K562 (cell line): ENCODE measurements at regions not wholly inside any gene's neighbourhood (a gene's known extent, or its start where the extent isn't known, plus 50 kb on each side); places are given as distances from the start of the nearest gene placed in this dataset.

ENCODE experiments used
- ATAC-seq: fragments of 200-7000 bp; cut with Tn5 transposase; 3 replicates; pipeline ENCODE4 v1.9.1; 2020; ENCODE audit warnings: moderate library complexity
- BruUV-seq: library from RNA; stranded (reverse); fragments of 400-500 nt; replicated peaks from 2 replicates; lab custom pipeline; 2021; lab: Mats Ljungman, UMichigan
- CTCF ChIA-PET: fragments of 300-600 bp; formaldehyde crosslinking; extraction: SDS; loops from one replicate; lab custom pipeline; 2021; ENCODE audit warnings: low intra/inter-chr PET ratio; lab: Yijun Ruan, JAX
- POLR2A ChIA-PET: fragments of 300-600, 350-650 bp; sonication (Branson Sonifier 250); formaldehyde crosslinking; extraction: SDS; loops from one replicate; lab custom pipeline; 2021; ENCODE audit warnings: antibody characterized with exemption, inconsistent platforms; lab: Yijun Ruan, JAX
- DNase-seq, 4 experiments: peaks; one replicate each; pipeline versions ENCODE4 v3.0.0 to v3.0.0-alpha.2; 2011 to 2018; ENCODE audit warnings: low spot score in 3 of 4, mixed read lengths in 3 of 4; ENCODE audit errors: extremely low read depth in 1 of 4
- FAIRE-seq: peaks from 2 replicates; lab custom pipeline; 2011; peaks lifted over from hg19 to GRCh38; lab: Jason Lieb, UNC
- H2AFZ ChIP-seq: 2 replicates; pipeline ENCODE4 v1.6.0; 2011; ENCODE audit warnings: low read depth, low read length, control low read depth, inconsistent platforms
- H3K27ac ChIP-seq: fragments of 200-600 bp; 3 replicates; pipeline ENCODE4 v1.8.0; 2011; ENCODE audit warnings: low read depth, mild to moderate bottlenecking, control low read depth, inconsistent platforms, low read length, moderate library complexity, mixed read lengths; ENCODE audit errors: extremely low read depth
- H3K27me3 ChIP-seq, 2 experiments: fragments of 300-600 bp in 1 of 2; 2 replicates in 1 of 2; 3 replicates in 1 of 2; pipeline versions ENCODE4 v1.6.0 to v1.8.0; 2011; ENCODE audit warnings: inconsistent platforms in 2 of 2, low read length in 2 of 2, mild to moderate bottlenecking in 1 of 2, mixed read lengths in 1 of 2, moderate library complexity in 1 of 2; ENCODE audit not compliant: control insufficient read depth in 2 of 2, insufficient read depth in 2 of 2
- H3K36me3 ChIP-seq: fragments of 300-600 bp; 3 replicates; pipeline ENCODE4 v1.8.0; 2011; ENCODE audit warnings: mild to moderate bottlenecking, low read length, inconsistent platforms; ENCODE audit not compliant: control insufficient read depth, insufficient read depth
- H3K4me1 ChIP-seq, 2 experiments: fragments of 200-600 bp in 1 of 2; replicated peaks in 1 of 2; 2 replicates in 1 of 2; 3 replicates in 1 of 2; pipeline versions ENCODE4 v1.5.1 to v1.8.0; 2011; ENCODE audit warnings: inconsistent platforms in 2 of 2, low read length in 2 of 2, mild to moderate bottlenecking in 1 of 2, mixed read lengths in 1 of 2, moderate library complexity in 1 of 2; ENCODE audit not compliant: control insufficient read depth in 2 of 2, insufficient read depth in 2 of 2
- H3K4me2 ChIP-seq: 2 replicates; pipeline ENCODE4 v1.6.1; 2011; ENCODE audit warnings: low read length, control low read depth, inconsistent platforms, mixed read lengths; ENCODE audit not compliant: insufficient read depth
- H3K4me3 ChIP-seq: fragments of 200-600 bp; sonication (generic), shearing (Covaris generic); 2 replicates; pipeline ENCODE4 v1.5.1; 2016; ENCODE audit warnings: control low read depth, inconsistent platforms
- H3K79me2 ChIP-seq: fragments of 200-600 bp; 3 replicates; pipeline ENCODE4 v1.8.0; 2011; ENCODE audit warnings: low read length, inconsistent platforms; ENCODE audit not compliant: control insufficient read depth, insufficient read depth
- H3K9ac ChIP-seq, 2 experiments: 2 replicates each; pipeline versions ENCODE4 v1.6.0 to v1.6.1; 2011; ENCODE audit warnings: low read depth in 2 of 2, low read length in 2 of 2, control low read depth in 1 of 2, inconsistent platforms in 1 of 2, mild to moderate bottlenecking in 1 of 2, mixed read lengths in 1 of 2; ENCODE audit not compliant: insufficient read depth in 1 of 2
- H3K9me1 ChIP-seq: one replicate; pipeline ENCODE4 v1.6.0; 2011; ENCODE audit warnings: inconsistent platforms, mild to moderate bottlenecking, low read length, moderate library complexity; ENCODE audit not compliant: control insufficient read depth, insufficient read depth
- H3K9me3 ChIP-seq: replicated peaks from 2 replicates; pipeline ENCODE4 v1.5.1; 2011; ENCODE audit warnings: low read depth, low read length, inconsistent platforms; ENCODE audit not compliant: control insufficient read depth, insufficient read depth
- H4K20me1 ChIP-seq: replicated peaks from 2 replicates; pipeline ENCODE4 v1.6.1; 2011; ENCODE audit warnings: low read length, inconsistent platforms, mixed read lengths; ENCODE audit not compliant: control insufficient read depth, insufficient read depth
- CHCHD3 ChIP-seq: fragments of 250-450 bp; sonication (Bioruptor Pico); IDR thresholded peaks from 2 replicates; pipeline ENCODE4 v2.1.2; 2022; ENCODE audit warnings: mild to moderate bottlenecking
- DMBX1 ChIP-seq: fragments of 250-450 bp; sonication (Bioruptor Pico); IDR thresholded peaks from 2 replicates; pipeline ENCODE4 v1.8.0; 2022; ENCODE audit warnings: inconsistent platforms, mild to moderate bottlenecking, moderate library complexity, borderline replicate concordance
- HMG20B ChIP-seq: fragments of 250-450 bp; sonication (Bioruptor Pico); IDR thresholded peaks from 2 replicates; pipeline ENCODE4 v1.5.0; 2021; ENCODE audit warnings: mild to moderate bottlenecking
- HNRNPLL ChIP-seq: fragments of 200-400 bp; formaldehyde crosslinking; IDR thresholded peaks from 2 replicates; pipeline ENCODE4 v1.6.1; 2017; ENCODE audit warnings: low read length, low read depth, mild to moderate bottlenecking; ENCODE audit not compliant: poor library complexity, severe bottlenecking
- HNRNPUL1 ChIP-seq: fragments of 200-400 bp; formaldehyde crosslinking; IDR thresholded peaks from 2 replicates; pipeline ENCODE4 v1.6.1; 2017; ENCODE audit warnings: low read length
- KDM1A ChIP-seq, 2 experiments: fragments of 450-650 bp; IDR thresholded peaks; 2 replicates each; pipeline ENCODE4 v1.6.1; 2016; ENCODE audit warnings: mild to moderate bottlenecking in 2 of 2
- MED1 ChIP-seq: sonication (generic); formaldehyde crosslinking; IDR thresholded peaks from 2 replicates; pipeline ENCODE4 v1.8.1; 2023; ENCODE audit warnings: missing genetic modification reagents, borderline replicate concordance
- NCOA2 ChIP-seq, 2 experiments: fragments of 450-650 bp; IDR thresholded peaks; 2 replicates each; pipeline ENCODE4 v1.6.1; 2018; ENCODE audit warnings: mild to moderate bottlenecking in 2 of 2, moderate library complexity in 1 of 2; ENCODE audit not compliant: partially characterized antibody in 2 of 2
- RBM34 ChIP-seq: fragments of 200-400 bp; formaldehyde crosslinking; IDR thresholded peaks from 2 replicates; pipeline ENCODE4 v1.6.1; 2018; ENCODE audit warnings: low read length, borderline replicate concordance; ENCODE audit not compliant: insufficient read depth
- SMAD2 ChIP-seq: fragments of 150-350 bp; IDR thresholded peaks from 2 replicates; pipeline ENCODE4 v1.6.1; 2014; ENCODE audit warnings: low read depth, mild to moderate bottlenecking, low read length
- ZNF274 ChIP-seq: IDR thresholded peaks from 2 replicates; pipeline ENCODE4 v1.6.1; 2011; ENCODE audit warnings: low read depth, mild to moderate bottlenecking, low read length, moderate library complexity, borderline replicate concordance
- ZNF347 ChIP-seq: fragments of 450-650 bp; formaldehyde crosslinking; IDR thresholded peaks from 2 replicates; pipeline ENCODE4 v1.4.0; 2020; ENCODE audit warnings: low read depth, mild to moderate bottlenecking, moderate library complexity
- WGBS: fragments of 100-300 bp; shearing (Covaris generic); methylation state at CpG from one replicate; pipeline ENCODE4 v1.1.6; 2016; ENCODE audit warnings: low coverage, mixed read lengths; ENCODE audit not compliant: insufficient coverage; ENCODE audit errors: missing lambda C conversion rate; 5-methylcytosine and 5-hydroxymethylcytosine counted together
- in situ Hi-C: fragments of 300-500 bp; cut with MboI; formaldehyde crosslinking; loops from 4 replicates; pipeline ENCODE4 v1.15.0; 2018; ENCODE audit warnings: inconsistent platforms, mixed read lengths
- intact Hi-C: fragments of 100-400 bp; cut with micrococcal nuclease; formaldehyde crosslinking; loops from 2 replicates; pipeline ENCODE4 v1.14.2; 2022
- TF ChIP-seq, protein P1 (sequence below): fragments of 250-450 bp; sonication (Bioruptor Pico); IDR thresholded peaks from 2 replicates; pipeline ENCODE4 v1.5.0; 2021; ENCODE audit warnings: mild to moderate bottlenecking, borderline replicate concordance

DNA sequence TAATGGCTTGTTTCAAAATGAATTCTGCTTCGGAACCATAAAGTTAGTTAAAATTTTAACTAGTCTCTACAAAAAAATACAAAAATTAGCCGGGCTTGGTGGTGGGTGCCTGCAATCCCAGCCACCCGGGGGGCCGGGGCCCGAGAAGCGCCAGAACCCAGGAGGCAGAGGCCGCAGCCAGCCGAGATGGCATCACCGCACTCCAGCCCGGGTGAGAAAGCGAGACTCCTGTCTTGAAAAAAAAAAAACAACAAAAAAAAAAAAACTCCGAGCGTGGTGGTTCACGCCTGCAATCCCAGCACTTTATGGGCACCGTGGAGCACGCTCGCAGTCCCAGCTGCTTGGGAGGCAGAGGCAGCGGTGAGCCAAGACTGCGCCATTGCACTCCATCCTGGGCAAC lies 781.4 kb downstream of the BRINP3 start:
- no peak overlapping the region for H3K4me3 ChIP-seq
- no peaks in the 10 kb centered on the region for H3K79me2 ChIP-seq
- no peak overlapping the region for H2AFZ ChIP-seq
- intact Hi-C loops (no loop called here), in situ Hi-C loops (no loop called here)
- H3K27ac ChIP-seq: no peak overlapping the region
- FAIRE-seq: no peak
- ChIA-PET CTCF (no interaction called here), POLR2A (no interaction called here)
- no peak for TF ChIP-seq SMAD2
- TF ChIP-seq HNRNPLL: no peak
- TF ChIP-seq CHCHD3: no peak
- no peak for TF ChIP-seq HMG20B (CRISPR knock-in tag)
- no peak for TF ChIP-seq RBM34
- no peak for TF ChIP-seq KDM1A (IDR thresholded peaks at IDR 0.05)
- TF ChIP-seq ZNF347: no peak
- TF ChIP-seq NCOA2 (IDR thresholded peaks at IDR 0.05; ENCODE audit: partially characterized antibody in 2 of 2): no peak
- no peak for TF ChIP-seq ZNF274
- no peak for TF ChIP-seq DMBX1
- TF ChIP-seq HNRNPUL1: no peak
- TF ChIP-seq, protein P1, sequence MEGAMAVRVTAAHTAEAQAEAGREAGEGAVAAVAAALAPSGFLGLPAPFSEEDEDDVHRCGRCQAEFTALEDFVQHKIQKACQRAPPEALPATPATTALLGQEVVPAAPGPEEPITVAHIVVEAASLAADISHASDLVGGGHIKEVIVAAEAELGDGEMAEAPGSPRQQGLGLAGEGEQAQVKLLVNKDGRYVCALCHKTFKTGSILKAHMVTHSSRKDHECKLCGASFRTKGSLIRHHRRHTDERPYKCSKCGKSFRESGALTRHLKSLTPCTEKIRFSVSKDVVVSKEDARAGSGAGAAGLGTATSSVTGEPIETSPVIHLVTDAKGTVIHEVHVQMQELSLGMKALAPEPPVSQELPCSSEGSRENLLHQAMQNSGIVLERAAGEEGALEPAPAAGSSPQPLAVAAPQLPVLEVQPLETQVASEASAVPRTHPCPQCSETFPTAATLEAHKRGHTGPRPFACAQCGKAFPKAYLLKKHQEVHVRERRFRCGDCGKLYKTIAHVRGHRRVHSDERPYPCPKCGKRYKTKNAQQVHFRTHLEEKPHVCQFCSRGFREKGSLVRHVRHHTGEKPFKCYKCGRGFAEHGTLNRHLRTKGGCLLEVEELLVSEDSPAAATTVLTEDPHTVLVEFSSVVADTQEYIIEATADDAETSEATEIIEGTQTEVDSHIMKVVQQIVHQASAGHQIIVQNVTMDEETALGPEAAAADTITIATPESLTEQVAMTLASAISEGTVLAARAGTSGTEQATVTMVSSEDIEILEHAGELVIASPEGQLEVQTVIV: no peak
- no peak for TF ChIP-seq MED1
- no peak for ATAC-seq
- H3K4me2 ChIP-seq: no peak overlapping the region
- H3K4me1 ChIP-seq: no peaks in the 10 kb centered on the region
- H3K36me3 ChIP-seq: no peaks in the 10 kb centered on the region
- H4K20me1 ChIP-seq: no peaks in the 10 kb centered on the region
- no peak overlapping the region for H3K9ac ChIP-seq
- 10% methylated on average over 16 of the region's 19 CpGs for WGBS
- DNase-seq: no peak
- no TSS peak for BruUV-seq
- no peaks in the 10 kb centered on the region for H3K27me3 ChIP-seq
- H3K9me3 ChIP-seq: no peaks in the 10 kb centered on the region; the same call in 1 of the 2 replicates
- no peaks in the 10 kb centered on the region for H3K9me1 ChIP-seq
